Fibroblast of the aortic adventitia (primary cell): ENCODE measurements at regions not wholly inside any gene's neighbourhood (a gene's known extent, or its start where the extent isn't known, plus 50 kb on each side); places are given as distances from the start of the nearest gene placed in this dataset.
A peak's percentile ranks its signal among the peaks of the same experiment; 100 is the strongest.

Experiments used
- DNase-seq: peaks from one replicate; pipeline ENCODE4 v3.0.0-alpha.2; 2010; ENCODE audit warnings: low read depth
- H3K4me3 ChIP-seq: 2 replicates; pipeline ENCODE4 v1.5.1; 2011; ENCODE audit warnings: low read depth, mild to moderate bottlenecking, control low read depth, low read length, moderate library complexity
- CTCF ChIP-seq: IDR thresholded peaks from 2 replicates; pipeline ENCODE4 v1.5.1; 2011; ENCODE audit warnings: mild to moderate bottlenecking, low read length, control low read depth, inconsistent platforms; ENCODE audit not compliant: insufficient read depth

- TF ChIP-seq CTCF, result no peak
- H3K4me3 ChIP-seq, result no peak overlapping the region
- DNase-seq, result no peak
Measured at GRCh38 chr5:38720554-38721361, 125.1 kb upstream of the OSMR start.

DNA sequence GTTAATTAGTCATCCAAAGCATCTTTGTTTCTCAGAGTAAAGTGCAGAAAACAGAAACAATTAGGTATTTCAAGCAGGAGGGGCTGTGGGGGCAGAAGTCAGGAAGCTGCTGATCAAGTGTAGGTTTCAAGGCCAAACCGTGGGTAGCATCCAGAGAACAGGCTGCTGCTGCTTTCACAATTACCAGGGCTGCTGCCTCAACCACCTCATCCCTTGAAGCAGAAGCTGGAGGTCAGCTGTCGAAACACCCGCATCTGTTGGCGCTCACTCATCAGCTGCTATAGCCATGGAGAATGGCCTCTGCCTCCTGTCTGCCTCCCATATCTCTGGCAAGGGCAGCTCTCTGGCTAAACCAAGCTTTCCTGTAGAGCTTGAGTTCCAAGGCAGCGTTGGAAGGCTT lies 122.9 kb upstream of the OSMR start:
- DNase-seq, result peak; percentile 25
- no peak overlapping the region for H3K4me3 ChIP-seq
- TF ChIP-seq CTCF, result no peak

- DNase-seq, result no peak
- no peak overlapping the region for H3K4me3 ChIP-seq
- TF ChIP-seq CTCF, result no peak
Measured at GRCh38 chr5:38723426-38723825, 122.4 kb upstream of the OSMR start.

DNA sequence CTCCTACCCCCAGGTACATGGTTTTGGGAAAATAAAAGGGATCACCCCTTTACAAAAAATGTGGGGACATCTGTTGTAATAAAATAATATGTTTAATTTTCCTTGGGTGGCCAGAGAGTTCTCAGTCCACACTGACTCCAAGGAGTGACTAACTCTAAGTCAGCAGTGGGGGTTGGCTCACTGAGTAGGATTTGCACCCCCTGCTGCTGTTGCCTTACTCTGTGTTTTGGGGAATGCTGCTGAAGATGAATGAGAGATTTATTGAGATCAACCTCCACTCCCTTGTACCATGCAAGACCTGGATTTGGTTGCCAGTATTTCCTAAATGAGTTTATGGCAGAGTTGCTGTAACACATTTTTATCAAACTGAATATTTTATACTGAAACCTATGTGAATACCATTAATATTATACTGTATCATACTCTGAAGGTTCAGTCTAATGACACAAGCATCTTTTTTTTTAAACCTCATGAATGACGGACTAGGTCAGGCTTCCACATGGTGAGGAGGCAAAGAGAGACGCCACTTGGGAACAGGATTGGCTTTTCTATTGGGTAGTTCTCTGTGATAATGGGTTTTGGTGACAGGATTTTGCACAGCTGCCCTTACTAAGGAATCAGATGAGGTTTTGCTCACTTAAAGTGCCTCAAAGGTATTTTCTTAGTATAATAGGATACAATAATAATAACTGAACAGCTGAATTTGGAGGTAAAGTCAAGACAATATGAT lies 121.3 kb upstream of the OSMR start:
- H3K4me3 ChIP-seq, result no peak overlapping the region
- TF ChIP-seq CTCF, result peak; percentile 19
- DNase-seq, result peak; percentile 51

GRCh38 chr5:38725371-38725865 lies 120.4 kb upstream of the OSMR start:
- TF ChIP-seq CTCF, result no peak
- no peak for DNase-seq
- H3K4me3 ChIP-seq, result no peak overlapping the region

DNA sequence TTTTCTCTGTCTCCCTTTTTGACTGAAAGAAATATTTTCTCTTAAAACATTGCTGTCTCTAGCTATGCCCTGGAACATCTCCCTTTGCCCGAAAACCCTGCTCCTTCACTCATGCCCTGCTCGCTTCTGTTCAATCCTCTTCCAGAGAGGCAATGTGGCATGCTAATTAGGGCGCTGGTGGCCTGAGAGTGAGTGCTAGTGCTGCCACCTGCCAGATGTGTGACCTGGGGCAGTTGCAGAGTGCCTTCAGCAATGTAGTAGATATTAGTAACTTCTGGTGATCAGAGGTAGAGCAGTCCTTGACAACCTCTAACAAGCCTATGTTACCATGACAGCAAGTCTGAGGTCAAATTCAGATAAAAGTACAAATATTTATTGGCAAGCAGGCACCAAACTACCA lies 119.5 kb upstream of the OSMR start:
- no peak overlapping the region for H3K4me3 ChIP-seq
- no peak for TF ChIP-seq CTCF
- DNase-seq, result no peak
